ENCODE measurements at regions not wholly inside any gene's neighbourhood (a gene's known extent, or its start where the extent isn't known, plus 50 kb on each side); places are given as distances from the start of the nearest gene placed in this dataset.

DNA sequence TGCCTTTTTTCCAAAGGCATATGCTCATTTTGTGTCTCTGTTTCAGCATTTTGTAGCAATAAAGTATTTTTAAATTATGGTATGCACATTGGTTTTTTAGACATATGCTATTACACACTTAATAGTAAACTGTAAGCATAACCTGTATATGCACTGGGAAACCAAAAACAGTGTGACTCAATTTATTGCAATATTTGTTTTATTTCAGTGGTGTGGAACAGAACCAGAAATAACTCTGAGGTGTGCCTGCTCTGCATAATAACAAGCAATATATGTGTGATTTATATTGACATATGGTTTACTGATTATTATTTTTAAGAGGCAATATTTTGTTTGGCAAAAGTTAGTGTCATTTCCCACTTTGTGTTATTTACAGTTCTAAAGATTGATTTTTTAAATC is 126.6 kb upstream of the CPNE8 start:
- H3K9me3 ChIP-seq (ENCODE audit: control extremely low read depth in 1 of 3, control insufficient read depth in 2 of 3, insufficient read depth in 1 of 3, low read length in 2 of 3): no peaks in the 10 kb centered on the region
- H3K27me3 Mint-ChIP-seq: no peaks in the 10 kb centered on the region
- ChIA-PET POLR2A (no interaction called here), CTCF (no interaction called here)
- ATAC-seq (ENCODE audit: low read depth) (no peak), DNase-seq (no peak)
- no peak overlapping the region for H2AFZ ChIP-seq (ENCODE audit: insufficient read depth, low read depth, low read length, poor library complexity, severe bottlenecking)
- H4K20me1 ChIP-seq (ENCODE audit: control insufficient read depth, insufficient read depth, low read length, poor library complexity, severe bottlenecking): no peaks in the 10 kb centered on the region
- no peak for TF ChIP-seq EZH2 (IDR thresholded peaks at IDR 0.05; ENCODE audit: borderline replicate concordance, insufficient read depth, low read depth, low read length, poor library complexity, severe bottlenecking)
- no peak overlapping the region for H3K4me3 ChIP-seq (ENCODE audit: control extremely low read depth in 1 of 5, extremely low read depth in 1 of 5, insufficient read depth in 1 of 5, low read depth in 2 of 5, low read length in 4 of 5)
- H3K9me3 Mint-ChIP-seq (ENCODE audit: insufficient read depth): no peaks in the 10 kb centered on the region
- H3K4me2 ChIP-seq (replicated peaks; ENCODE audit: low read depth, low read length, poor library complexity, severe bottlenecking): no peak overlapping the region
- H3K27me3 ChIP-seq (replicated peaks in 1 of 4; ENCODE audit: control extremely low read depth in 1 of 4, control insufficient read depth in 3 of 4, insufficient read depth in 4 of 4, low read length in 3 of 4): no peaks in the 10 kb centered on the region
- H3K4me3 Mint-ChIP-seq: no peak overlapping the region
- no peak overlapping the region for H3K27ac Mint-ChIP-seq
- H3K36me3 ChIP-seq (replicated peaks in 1 of 2; ENCODE audit: control extremely low read depth in 1 of 2, control insufficient read depth in 1 of 2, extremely low read depth in 1 of 2, insufficient read depth in 2 of 2, low read length in 1 of 2): no peaks in the 10 kb centered on the region
- no peaks in the 10 kb centered on the region for H3K79me2 ChIP-seq (ENCODE audit: control insufficient read depth, insufficient read depth, low read length)
- intact Hi-C loops (cut with micrococcal nuclease): no loop called here
- H3K4me1 Mint-ChIP-seq: no peaks in the 10 kb centered on the region
- H3K27ac ChIP-seq (ENCODE audit: low read length in 2 of 2): no peak overlapping the region
- H3K9ac ChIP-seq (ENCODE audit: low read length): no peak overlapping the region
- no peaks in the 10 kb centered on the region for H3K4me1 ChIP-seq (ENCODE audit: control insufficient read depth in 2 of 2, insufficient read depth in 2 of 2, low read length in 2 of 2)

DNA sequence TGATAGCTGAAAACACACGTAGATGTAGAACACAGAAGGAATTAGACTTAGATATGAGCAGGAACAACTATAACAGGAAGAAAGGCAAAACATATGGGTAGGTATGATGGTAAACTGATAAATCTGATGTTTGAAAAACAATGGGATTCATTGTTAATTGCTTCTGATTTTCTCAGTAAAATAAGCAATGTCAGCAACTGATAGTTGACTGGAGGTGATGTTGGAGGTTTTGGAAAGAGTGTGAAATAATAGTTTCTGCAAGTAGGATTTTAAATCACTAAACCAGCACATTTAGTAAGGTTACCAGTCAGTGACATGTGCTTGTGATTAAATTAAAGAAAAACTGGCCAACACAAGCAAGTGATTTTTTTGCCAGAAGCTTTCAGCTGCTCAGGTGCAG is 123.0 kb upstream of the CPNE8 start:
- DNase-seq (no peak), ATAC-seq (ENCODE audit: low read depth) (no peak)
- POLR2A ChIA-PET: no interaction called here
- H3K4me2 ChIP-seq (replicated peaks; ENCODE audit: low read depth, low read length, poor library complexity, severe bottlenecking): no peak overlapping the region
- no peak for TF ChIP-seq EZH2 (IDR thresholded peaks at IDR 0.05; ENCODE audit: borderline replicate concordance, insufficient read depth, low read depth, low read length, poor library complexity, severe bottlenecking)
- TF ChIP-seq, protein P1, sequence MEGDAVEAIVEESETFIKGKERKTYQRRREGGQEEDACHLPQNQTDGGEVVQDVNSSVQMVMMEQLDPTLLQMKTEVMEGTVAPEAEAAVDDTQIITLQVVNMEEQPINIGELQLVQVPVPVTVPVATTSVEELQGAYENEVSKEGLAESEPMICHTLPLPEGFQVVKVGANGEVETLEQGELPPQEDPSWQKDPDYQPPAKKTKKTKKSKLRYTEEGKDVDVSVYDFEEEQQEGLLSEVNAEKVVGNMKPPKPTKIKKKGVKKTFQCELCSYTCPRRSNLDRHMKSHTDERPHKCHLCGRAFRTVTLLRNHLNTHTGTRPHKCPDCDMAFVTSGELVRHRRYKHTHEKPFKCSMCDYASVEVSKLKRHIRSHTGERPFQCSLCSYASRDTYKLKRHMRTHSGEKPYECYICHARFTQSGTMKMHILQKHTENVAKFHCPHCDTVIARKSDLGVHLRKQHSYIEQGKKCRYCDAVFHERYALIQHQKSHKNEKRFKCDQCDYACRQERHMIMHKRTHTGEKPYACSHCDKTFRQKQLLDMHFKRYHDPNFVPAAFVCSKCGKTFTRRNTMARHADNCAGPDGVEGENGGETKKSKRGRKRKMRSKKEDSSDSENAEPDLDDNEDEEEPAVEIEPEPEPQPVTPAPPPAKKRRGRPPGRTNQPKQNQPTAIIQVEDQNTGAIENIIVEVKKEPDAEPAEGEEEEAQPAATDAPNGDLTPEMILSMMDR (IDR thresholded peaks at IDR 0.05): no peak
- CTCF ChIA-PET: no interaction called here
- no peak overlapping the region for H3K27ac ChIP-seq (ENCODE audit: low read length in 2 of 2)
- no peaks in the 10 kb centered on the region for H3K4me1 ChIP-seq (ENCODE audit: control insufficient read depth in 2 of 2, insufficient read depth in 2 of 2, low read length in 2 of 2)
- Mint-ChIP-seq H3K9me3 (ENCODE audit: insufficient read depth) (peaks cover 4% of the 10 kb centered on the region), H3K27me3 (no peaks in the 10 kb centered on the region), H3K27ac (no peak overlapping the region), H3K4me3 (no peak overlapping the region), H3K4me1 (no peaks in the 10 kb centered on the region)
- intact Hi-C loops (cut with micrococcal nuclease): no loop called here
- no peaks in the 10 kb centered on the region for H3K79me2 ChIP-seq (ENCODE audit: control insufficient read depth, insufficient read depth, low read length)
- H3K9ac ChIP-seq (ENCODE audit: low read length): no peak overlapping the region
- no peak overlapping the region for H3K4me3 ChIP-seq (ENCODE audit: control extremely low read depth in 1 of 5, extremely low read depth in 1 of 5, insufficient read depth in 1 of 5, low read depth in 2 of 5, low read length in 4 of 5)
- H2AFZ ChIP-seq (ENCODE audit: insufficient read depth, low read depth, low read length, poor library complexity, severe bottlenecking): no peak overlapping the region
- no peaks in the 10 kb centered on the region for H3K9me3 ChIP-seq (ENCODE audit: control extremely low read depth in 1 of 3, control insufficient read depth in 2 of 3, insufficient read depth in 1 of 3, low read length in 2 of 3)
- WGBS (ENCODE audit: insufficient coverage): 80% methylated on average over 1 of the region's 1 CpG
- no peaks in the 10 kb centered on the region for H4K20me1 ChIP-seq (ENCODE audit: control insufficient read depth, insufficient read depth, low read length, poor library complexity, severe bottlenecking)
- H3K36me3 ChIP-seq (replicated peaks in 1 of 2; ENCODE audit: control extremely low read depth in 1 of 2, control insufficient read depth in 1 of 2, extremely low read depth in 1 of 2, insufficient read depth in 2 of 2, low read length in 1 of 2): no peaks in the 10 kb centered on the region
- no peaks in the 10 kb centered on the region for H3K27me3 ChIP-seq (replicated peaks in 1 of 4; ENCODE audit: control extremely low read depth in 1 of 4, control insufficient read depth in 3 of 4, insufficient read depth in 4 of 4, low read length in 3 of 4)
